CD14-positive monocyte (primary cell): ENCODE measurements at regions not wholly inside any gene's neighbourhood (a gene's known extent, or its start where the extent isn't known, plus 50 kb on each side); places are given as distances from the start of the nearest gene placed in this dataset.

Experiments used
- DNase-seq, 3 donors: peaks; one replicate each; pipeline ENCODE4 v3.0.0-alpha.2; 2011 to 2022
- H2AFZ ChIP-seq: 2 replicates; pipeline ENCODE4 v1.6.0; 2012; ENCODE audit warnings: mild to moderate bottlenecking, low read depth, low read length, inconsistent platforms; ENCODE audit not compliant: insufficient read depth, poor library complexity, severe bottlenecking
- H3K27ac ChIP-seq, 2 donors: 1 replicate in 1 of 2; 2 replicates in 1 of 2; pipeline ENCODE4 v1.5.1; 2012 to 2013; ENCODE audit warnings: low read length in 2 of 2, control low read depth in 1 of 2, inconsistent platforms in 1 of 2, low read depth in 1 of 2, mild to moderate bottlenecking in 1 of 2
- H3K27me3 ChIP-seq, 2 donors: one replicate each; pipeline versions ENCODE4 v1.6.0 to v1.6.1; 2011 to 2013; ENCODE audit warnings: low read length in 2 of 2; ENCODE audit not compliant: control insufficient read depth in 2 of 2, insufficient read depth in 2 of 2
- H3K36me3 ChIP-seq, 2 donors: replicated peaks in 1 of 2; 1 replicate in 1 of 2; 2 replicates in 1 of 2; pipeline versions ENCODE4 v1.5.1 to v1.6.1; 2012 to 2013; ENCODE audit warnings: low read length in 2 of 2, control low read depth in 1 of 2, inconsistent platforms in 1 of 2, mild to moderate bottlenecking in 1 of 2; ENCODE audit not compliant: insufficient read depth in 2 of 2, control insufficient read depth in 1 of 2
- H3K4me1 ChIP-seq, 2 donors: 1 replicate in 1 of 2; 2 replicates in 1 of 2; pipeline versions ENCODE4 v1.5.1 to v1.6.1; 2012 to 2013; ENCODE audit warnings: low read length in 2 of 2, control low read depth in 1 of 2, inconsistent platforms in 1 of 2, mild to moderate bottlenecking in 1 of 2, moderate library complexity in 1 of 2; ENCODE audit not compliant: insufficient read depth in 2 of 2, control insufficient read depth in 1 of 2
- H3K4me2 ChIP-seq: replicated peaks from 2 replicates; pipeline ENCODE3; 2012; ENCODE audit warnings: low read length, moderate library complexity, mild to moderate bottlenecking; ENCODE audit not compliant: poor library complexity, severe bottlenecking; ENCODE audit errors: extremely low read depth
- H3K4me3 ChIP-seq, 3 experiments: fragments of 200-600 bp in 1 of 3; sonication (generic) in 1 of 3; replicated peaks in 1 of 3; 1 replicate in 2 of 3; 2 replicates in 1 of 3; pipeline ENCODE4 v1.5.1; 2011 to 2013; ENCODE audit warnings: low read length in 3 of 3, mild to moderate bottlenecking in 3 of 3, control low read depth in 2 of 3, low read depth in 2 of 3, inconsistent platforms in 1 of 3, moderate library complexity in 1 of 3
- H3K79me2 ChIP-seq: 2 replicates; pipeline ENCODE4 v1.6.0; 2012; ENCODE audit warnings: mild to moderate bottlenecking, control low read depth, inconsistent platforms, low read length, moderate library complexity; ENCODE audit not compliant: insufficient read depth
- H3K9ac ChIP-seq: 2 replicates; pipeline ENCODE4 v1.6.0; 2017; ENCODE audit warnings: low read length, mild to moderate bottlenecking; ENCODE audit not compliant: insufficient read depth, poor library complexity, severe bottlenecking
- H3K9me3 ChIP-seq, 2 donors: replicated peaks in 1 of 2; 1 replicate in 1 of 2; 2 replicates in 1 of 2; pipeline versions ENCODE4 v1.5.1 to v1.6.1; 2012 to 2013; ENCODE audit warnings: low read length in 2 of 2, control low read depth in 1 of 2; ENCODE audit not compliant: control insufficient read depth in 1 of 2, insufficient read depth in 1 of 2
- H4K20me1 ChIP-seq: 2 replicates; pipeline ENCODE4 v1.6.0; 2012; ENCODE audit warnings: mild to moderate bottlenecking, low read length, control low read depth, moderate library complexity; ENCODE audit not compliant: insufficient read depth
- H3K27ac Mint-ChIP-seq, 7 donors: one replicate each; pipeline ENCODE4 v1.8.0; 2020; ENCODE audit warnings: mild to moderate bottlenecking in 7 of 7, mixed read lengths in 7 of 7, moderate library complexity in 6 of 7, inconsistent platforms in 2 of 7
- H3K27me3 Mint-ChIP-seq, 3 donors: one replicate each; pipeline ENCODE4 v1.8.0; 2021 to 2022; ENCODE audit warnings: low read depth in 3 of 3, mild to moderate bottlenecking in 3 of 3, mixed read lengths in 3 of 3, moderate library complexity in 3 of 3, inconsistent platforms in 1 of 3
- H3K36me3 Mint-ChIP-seq, 2 donors: one replicate each; pipeline ENCODE4 v1.8.0; 2020; ENCODE audit warnings: mixed read lengths in 2 of 2, inconsistent platforms in 1 of 2, mild to moderate bottlenecking in 1 of 2
- H3K4me1 Mint-ChIP-seq: one replicate; pipeline ENCODE4 v1.8.0; 2020; ENCODE audit warnings: mild to moderate bottlenecking, mixed read lengths
- H3K4me3 Mint-ChIP-seq, 2 donors: one replicate each; pipeline ENCODE4 v1.8.0; 2020; ENCODE audit warnings: mild to moderate bottlenecking in 2 of 2, mixed read lengths in 2 of 2, moderate library complexity in 1 of 2
- H3K9me3 Mint-ChIP-seq, 7 donors: one replicate each; pipeline ENCODE4 v1.8.0; 2020 to 2022; ENCODE audit warnings: mixed read lengths in 7 of 7, mild to moderate bottlenecking in 6 of 7, moderate library complexity in 6 of 7, inconsistent platforms in 2 of 7
- CTCF ChIP-seq: fragments of 200-600 bp; IDR thresholded peaks from one replicate; pipeline ENCODE4 v1.8.0; 2022; ENCODE audit warnings: antibody characterized with exemption, mild to moderate bottlenecking
- WGBS: methylation state at CpG from one replicate; pipeline ENCODE4 v1.1.5; 2013; ENCODE audit warnings: missing lambda C conversion rate; ENCODE audit not compliant: insufficient coverage; 5-methylcytosine and 5-hydroxymethylcytosine counted together
- intact Hi-C, 2 donors: fragments of 100-400 bp; cut with micrococcal nuclease; formaldehyde crosslinking; loops; one replicate each; pipeline versions ENCODE4 v1.15.0 to v1.15.1; 2023

GRCh38 chr6:135604035-135604860 is 106.7 kb upstream of the AHI1 start:
- Histone ChIP-seq H3K27ac (no peak overlapping the region), H3K4me3 (no peak overlapping the region), H2AFZ (no peak overlapping the region), H4K20me1 (no peaks in the 10 kb centered on the region), H3K27me3 (no peaks in the 10 kb centered on the region), H3K9ac (no peak overlapping the region), H3K9me3 (peaks cover 0 to 12% of the 10 kb centered on the region in 2 donors), H3K4me1 (no peaks in the 10 kb centered on the region), H3K4me2 (no peak overlapping the region), H3K36me3 (no peaks in the 10 kb centered on the region), H3K79me2 (no peaks in the 10 kb centered on the region)
- Mint-ChIP-seq H3K4me1 (no peaks in the 10 kb centered on the region), H3K36me3 (no peaks in the 10 kb centered on the region), H3K27me3 (peaks cover 0 to 2% (median 1%) of the 10 kb centered on the region in 3 donors), H3K27ac (no peak overlapping the region), H3K9me3 (peaks cover 0 to 9% (median 7%) of the 10 kb centered on the region in 7 donors), H3K4me3 (no peak overlapping the region)
- no peak for TF ChIP-seq CTCF
- no peak for DNase-seq
- 91% methylated on average over 8 of the region's 10 CpGs for WGBS
- intact Hi-C loops = no loop called here

GRCh38 chr6:135605278-135605790 is 107.8 kb upstream of the AHI1 start:
- H3K27me3 Mint-ChIP-seq = peaks cover 0 to 4% (median under 1%) of the 10 kb centered on the region in 3 donors
- H3K9me3 Mint-ChIP-seq = peaks cover 0 to 2% (median under 1%) of the 10 kb centered on the region in 7 donors
- Histone ChIP-seq H3K79me2 (no peaks in the 10 kb centered on the region), H3K36me3 (no peaks in the 10 kb centered on the region), H3K4me2 (no peak overlapping the region), H4K20me1 (no peaks in the 10 kb centered on the region), H3K27ac (no peak overlapping the region), H3K4me3 (no peak overlapping the region), H2AFZ (no peak overlapping the region), H3K9ac (no peak overlapping the region), H3K27me3 (no peaks in the 10 kb centered on the region), H3K4me1 (no peaks in the 10 kb centered on the region), H3K9me3 (peaks cover 0 to 6% of the 10 kb centered on the region in 2 donors)
- no peaks in the 10 kb centered on the region for H3K36me3 Mint-ChIP-seq
- H3K27ac Mint-ChIP-seq = no peak overlapping the region
- no peak overlapping the region for H3K4me3 Mint-ChIP-seq
- no peak for TF ChIP-seq CTCF
- WGBS = no CpG with 5 or more reads among the region's 2 CpGs
- H3K4me1 Mint-ChIP-seq = no peaks in the 10 kb centered on the region
- intact Hi-C loops = no loop called here
- no peak for DNase-seq
